Body of pancreas (tissue), 4 donors: ENCODE measurements at regions not wholly inside any gene's neighbourhood (a gene's known extent, or its start where the extent isn't known, plus 50 kb on each side); places are given as distances from the start of the nearest gene placed in this dataset.

Source experiments
- POLR2A ChIP-seq, 3 donors: fragments of 450-650 bp; IDR thresholded peaks; one replicate each; pipeline ENCODE4 v1.6.1; 2016; ENCODE audit warnings: antibody characterized with exemption in 3 of 3, mild to moderate bottlenecking in 2 of 3
- TF ChIP-seq, protein P1 (sequence below), 7 experiments: fragments of 450-650 bp in 4 of 7; fragments of 200-600 bp in 3 of 7; sonication (generic) in 3 of 7; IDR thresholded peaks; one replicate each; pipeline ENCODE4 v1.5.1; 2016 to 2019; ENCODE audit warnings: antibody characterized with exemption in 7 of 7

DNA sequence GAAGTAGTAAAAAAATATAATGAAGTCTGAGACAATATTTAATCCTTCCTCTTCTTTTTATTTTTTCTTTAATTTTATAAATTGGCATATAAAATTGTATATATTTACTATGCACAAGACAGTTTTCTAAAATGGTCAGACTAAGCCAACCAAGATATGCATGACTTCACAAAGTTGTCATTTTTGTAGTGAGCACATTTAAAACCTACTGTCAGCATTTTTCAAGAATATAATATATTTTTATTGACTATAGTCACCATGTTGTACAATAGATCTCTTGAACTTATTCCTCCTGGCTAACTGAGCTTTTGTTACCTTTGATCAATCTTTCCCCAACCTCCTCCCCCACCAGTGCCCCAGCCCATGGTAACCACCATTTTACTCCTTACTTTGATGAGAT lies 129.2 kb downstream of the ATP6V1G3 start:
- TF ChIP-seq, protein P1, sequence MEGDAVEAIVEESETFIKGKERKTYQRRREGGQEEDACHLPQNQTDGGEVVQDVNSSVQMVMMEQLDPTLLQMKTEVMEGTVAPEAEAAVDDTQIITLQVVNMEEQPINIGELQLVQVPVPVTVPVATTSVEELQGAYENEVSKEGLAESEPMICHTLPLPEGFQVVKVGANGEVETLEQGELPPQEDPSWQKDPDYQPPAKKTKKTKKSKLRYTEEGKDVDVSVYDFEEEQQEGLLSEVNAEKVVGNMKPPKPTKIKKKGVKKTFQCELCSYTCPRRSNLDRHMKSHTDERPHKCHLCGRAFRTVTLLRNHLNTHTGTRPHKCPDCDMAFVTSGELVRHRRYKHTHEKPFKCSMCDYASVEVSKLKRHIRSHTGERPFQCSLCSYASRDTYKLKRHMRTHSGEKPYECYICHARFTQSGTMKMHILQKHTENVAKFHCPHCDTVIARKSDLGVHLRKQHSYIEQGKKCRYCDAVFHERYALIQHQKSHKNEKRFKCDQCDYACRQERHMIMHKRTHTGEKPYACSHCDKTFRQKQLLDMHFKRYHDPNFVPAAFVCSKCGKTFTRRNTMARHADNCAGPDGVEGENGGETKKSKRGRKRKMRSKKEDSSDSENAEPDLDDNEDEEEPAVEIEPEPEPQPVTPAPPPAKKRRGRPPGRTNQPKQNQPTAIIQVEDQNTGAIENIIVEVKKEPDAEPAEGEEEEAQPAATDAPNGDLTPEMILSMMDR (IDR thresholded peaks at IDR 0.05), result no peak
- no peak for TF ChIP-seq POLR2A (IDR thresholded peaks at IDR 0.05)
